NOMO-1 treated with DMSO at 0.1 percent for 48 hours (cell line): ENCODE measurements at regions not wholly inside any gene's neighbourhood (a gene's known extent, or its start where the extent isn't known, plus 50 kb on each side); places are given as distances from the start of the nearest gene placed in this dataset.

Experiments used
- DNase-seq: peaks from one replicate; lab custom pipeline; 2025; ENCODE audit not compliant: unreplicated experiment; lab: John Stamatoyannopoulos, UW

DNA sequence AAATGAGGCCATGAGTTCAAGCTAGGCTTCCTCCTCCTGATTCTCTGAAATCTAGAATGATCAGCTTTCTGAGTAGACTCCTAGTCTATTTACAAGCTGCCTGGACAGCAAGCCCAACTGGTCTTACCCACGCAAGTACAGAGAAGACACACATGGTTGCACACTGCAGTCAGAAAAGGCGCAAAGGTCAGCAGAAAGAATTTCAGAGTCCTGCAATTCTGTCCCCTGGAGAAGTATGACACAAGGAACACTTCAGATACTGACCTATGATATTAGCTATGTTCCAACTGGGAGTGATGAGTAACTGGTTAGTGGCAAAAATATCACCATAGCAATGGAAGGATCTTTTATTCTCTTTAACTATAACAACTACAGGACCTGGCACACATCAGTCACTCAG is 336.1 kb upstream of the PKDCC start:
- no peak for DNase-seq

DNA sequence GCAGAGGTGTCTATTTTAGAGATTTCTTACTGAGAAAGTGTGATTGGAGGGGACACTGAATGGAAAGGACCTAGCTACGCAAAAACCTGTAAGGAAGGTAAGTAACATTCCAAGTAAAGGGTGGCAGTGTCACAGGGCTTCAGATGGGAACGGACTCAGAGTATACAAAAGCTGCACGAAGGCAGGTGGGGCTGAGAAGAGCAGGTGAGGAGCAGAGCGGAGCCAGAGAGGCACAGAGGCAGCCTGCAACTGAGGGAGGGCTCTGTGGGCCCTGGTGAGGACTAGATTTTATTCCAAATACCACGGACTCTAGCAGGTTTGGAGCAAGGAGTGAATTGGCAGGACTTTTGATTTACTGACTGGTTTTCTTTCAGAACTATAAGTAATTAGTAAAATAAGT is 331.3 kb upstream of the PKDCC start:
- DNase-seq = no peak

DNA sequence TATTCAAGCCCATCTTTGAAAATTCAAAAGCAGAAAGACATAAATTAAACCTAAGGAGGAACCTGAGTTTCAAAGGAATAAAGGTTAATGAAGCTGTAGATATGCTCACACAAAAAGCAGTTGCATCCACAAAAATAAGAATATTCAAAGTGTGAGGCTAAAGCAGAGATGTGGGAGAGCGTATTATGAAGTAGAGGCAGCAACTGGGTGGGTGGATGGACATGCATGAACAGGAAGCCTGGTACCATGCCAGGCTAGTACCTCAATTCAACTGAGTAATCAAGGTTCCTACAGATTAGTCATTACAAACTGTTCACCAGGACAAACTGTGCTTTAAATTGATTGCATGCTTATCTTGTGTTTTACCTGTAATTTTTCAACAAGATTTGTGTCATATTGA is 330.0 kb upstream of the PKDCC start:
- DNase-seq = no peak

DNA sequence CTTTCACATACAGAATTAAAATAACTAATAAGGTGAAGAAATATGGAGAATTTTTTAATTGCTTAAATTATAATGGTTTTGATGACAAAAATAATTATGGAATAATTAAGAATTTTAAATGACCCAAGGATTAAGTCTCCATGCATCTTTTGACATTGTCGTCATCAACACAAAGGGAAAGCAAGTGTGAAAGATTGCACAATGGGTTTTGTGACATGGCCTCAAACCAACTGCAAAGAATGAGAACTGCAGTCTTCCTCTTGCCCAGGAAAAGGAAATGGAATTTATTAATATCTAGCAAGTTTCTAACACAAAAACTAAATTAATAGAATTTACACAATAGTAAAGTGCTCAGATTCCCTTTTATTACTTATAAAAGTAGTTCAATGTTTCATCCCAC is 329.1 kb upstream of the PKDCC start:
- DNase-seq = peak; percentile 58

DNA sequence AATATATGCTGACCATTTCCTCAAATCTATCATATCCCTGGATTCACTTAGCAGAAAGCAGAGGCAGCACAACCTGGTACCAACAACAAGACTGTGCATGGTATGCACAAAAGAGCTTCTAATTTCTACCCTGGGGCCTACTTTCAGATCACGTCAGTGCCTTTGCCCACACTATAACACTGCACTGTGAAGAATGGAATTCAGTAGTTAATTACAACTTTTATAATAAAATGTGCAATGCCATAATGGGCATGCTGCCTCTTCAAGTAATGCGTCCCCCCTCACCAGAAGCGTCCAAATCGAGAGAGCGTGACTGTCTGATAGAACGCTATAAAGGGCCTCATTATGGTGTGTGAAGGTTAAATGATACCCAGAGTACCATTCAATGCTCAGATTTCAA is 328.1 kb upstream of the PKDCC start:
- DNase-seq = no peak

DNA sequence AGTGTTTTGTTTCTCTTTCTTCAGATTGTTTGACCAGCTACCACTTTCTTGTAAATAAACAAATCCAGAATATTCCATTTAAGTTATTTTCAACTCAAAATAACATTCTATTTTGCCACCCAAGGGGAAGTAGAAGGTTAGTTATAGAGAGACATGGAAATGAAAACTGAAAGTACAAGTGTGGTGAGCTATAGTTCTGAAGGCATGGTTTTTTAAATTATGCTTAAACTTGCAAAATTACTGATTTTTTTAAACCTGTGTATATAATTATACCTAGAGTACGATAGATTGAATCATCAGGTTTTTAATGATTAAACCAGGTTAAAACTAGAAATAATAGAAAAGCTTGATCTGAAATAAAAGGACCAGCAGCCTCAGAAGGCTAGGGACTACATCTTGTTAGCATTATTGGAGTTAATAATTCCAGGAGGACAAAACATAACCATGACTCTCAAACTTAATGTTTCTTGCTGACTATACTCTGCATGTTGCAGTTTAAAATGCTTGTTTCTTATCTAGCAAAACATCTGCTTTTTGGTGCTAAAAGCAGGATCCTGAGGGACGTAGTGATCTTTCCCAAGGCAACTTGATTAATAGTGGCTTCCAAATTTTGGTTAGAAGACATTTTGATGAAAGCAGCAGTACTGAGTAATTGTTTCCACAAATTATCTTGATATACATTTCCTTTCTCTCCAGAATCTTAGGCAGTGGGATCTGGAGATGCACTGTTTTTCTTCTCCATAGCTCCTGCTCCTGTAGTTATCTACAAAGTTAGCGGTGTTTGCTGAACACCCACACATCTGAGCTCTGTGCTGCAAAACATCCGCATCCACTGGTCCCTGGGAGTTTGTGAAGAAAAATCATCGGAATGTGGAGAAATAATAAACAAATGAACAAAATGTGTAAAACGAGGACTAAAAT is 327.2 kb upstream of the PKDCC start:
- peak; percentile 58 for DNase-seq

DNA sequence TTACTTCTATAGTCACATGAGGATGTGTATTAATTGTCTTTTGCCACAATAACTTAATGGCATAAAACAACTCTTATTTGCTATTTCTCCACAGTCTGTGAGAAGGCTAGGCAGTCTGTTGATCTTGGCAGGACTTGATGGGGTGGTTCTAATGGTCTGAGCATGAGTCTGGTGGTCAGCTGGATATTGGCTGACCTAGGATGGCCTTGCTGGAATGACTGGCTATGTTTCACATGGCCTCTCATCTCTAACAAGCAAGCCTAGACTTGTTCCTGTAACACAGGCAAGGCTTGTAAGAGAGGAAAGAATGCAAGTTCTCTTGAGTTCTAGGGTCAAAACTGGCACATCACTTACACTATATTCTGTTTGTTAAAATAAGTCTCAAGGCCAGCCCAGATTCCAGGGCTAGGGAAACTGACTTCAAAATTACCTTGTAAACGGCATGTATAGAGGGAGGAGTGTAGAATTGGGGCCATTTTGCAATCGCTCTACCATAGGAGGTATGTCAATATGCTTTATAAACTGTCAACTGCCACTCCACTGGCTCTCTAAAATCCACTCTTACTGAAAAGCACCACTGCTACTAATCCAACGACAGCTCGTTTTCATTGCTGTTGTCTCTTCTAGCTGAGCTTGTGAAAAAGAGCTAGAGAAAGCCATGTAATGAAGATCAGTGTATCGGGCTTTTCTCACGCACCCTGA is 325.0 kb upstream of the PKDCC start:
- DNase-seq = no peak

DNA sequence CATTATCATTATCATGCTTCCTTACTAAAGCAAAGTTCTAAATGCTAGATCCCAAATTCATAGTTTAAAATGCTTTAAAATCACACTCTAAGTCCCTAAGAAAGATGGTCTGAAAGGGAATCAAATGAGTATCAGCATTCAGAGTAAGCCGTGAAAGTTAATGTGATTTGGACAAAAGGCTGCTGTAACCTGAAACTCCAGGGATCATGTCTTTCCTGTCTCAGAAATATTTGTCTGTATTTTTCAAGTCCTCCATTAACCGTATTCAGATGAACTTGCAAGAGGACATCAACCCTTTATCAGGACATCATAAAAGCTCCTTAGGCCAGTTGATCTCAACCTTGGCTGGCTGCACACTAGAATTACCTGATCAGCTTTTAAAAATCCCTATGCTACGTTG is 324.3 kb upstream of the PKDCC start:
- no peak for DNase-seq

DNA sequence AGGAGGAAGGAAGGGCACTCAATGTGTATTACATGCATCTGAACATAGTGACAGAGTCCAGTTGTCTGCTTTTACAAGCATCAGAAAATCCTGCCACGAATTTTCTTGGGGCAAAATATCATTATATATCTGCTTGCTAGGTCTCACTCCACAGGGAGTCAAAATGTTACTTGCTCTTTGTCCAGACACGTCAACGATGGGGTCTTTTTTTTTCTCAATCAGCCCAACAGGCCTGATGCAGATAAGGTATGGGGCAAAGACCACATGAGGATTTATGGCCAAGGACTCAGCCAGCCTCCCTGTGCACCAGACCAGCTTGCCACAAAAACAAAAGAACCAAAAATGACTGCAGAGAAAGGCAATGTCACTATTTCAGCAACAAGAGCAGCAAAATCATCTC is 323.4 kb upstream of the PKDCC start:
- no peak for DNase-seq

DNA sequence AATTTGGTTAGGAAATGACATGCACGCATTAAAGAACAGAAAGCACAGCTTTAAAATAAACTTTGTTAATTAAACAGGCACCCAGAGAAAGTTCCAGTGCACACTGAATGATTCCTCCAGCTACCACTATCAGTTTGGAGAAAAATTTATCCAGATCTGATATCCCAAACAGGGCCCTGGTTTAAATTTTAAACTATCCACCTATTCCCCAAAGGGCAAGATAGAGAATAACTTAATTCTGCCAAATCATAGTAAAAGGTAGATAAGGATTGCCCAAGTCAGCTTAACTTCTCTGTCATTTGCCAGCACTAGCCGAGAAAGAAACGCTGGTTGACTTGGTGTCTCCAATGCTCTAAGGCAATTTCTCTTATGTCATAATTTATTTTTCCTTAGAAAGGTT is 321.9 kb upstream of the PKDCC start:
- no peak for DNase-seq

DNA sequence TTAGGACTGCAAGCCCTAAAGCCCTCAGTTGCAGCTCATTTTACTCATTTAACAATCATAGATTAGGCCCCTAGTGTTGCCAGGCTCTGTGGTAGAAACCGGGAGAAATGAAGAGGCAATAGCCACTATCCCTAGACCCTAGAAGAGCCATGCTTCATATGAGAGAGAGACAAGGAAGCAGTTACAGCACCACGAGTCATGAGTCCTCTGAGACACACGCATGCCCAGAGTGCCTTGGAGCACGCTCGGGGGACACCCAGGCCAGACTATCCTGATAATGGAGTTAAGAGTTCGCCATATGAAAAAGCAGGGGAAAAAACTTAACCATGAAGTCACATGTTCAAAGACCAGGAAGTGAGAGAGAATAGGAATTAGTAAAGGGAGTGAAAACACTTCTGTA is 321.5 kb upstream of the PKDCC start:
- DNase-seq = no peak

DNA sequence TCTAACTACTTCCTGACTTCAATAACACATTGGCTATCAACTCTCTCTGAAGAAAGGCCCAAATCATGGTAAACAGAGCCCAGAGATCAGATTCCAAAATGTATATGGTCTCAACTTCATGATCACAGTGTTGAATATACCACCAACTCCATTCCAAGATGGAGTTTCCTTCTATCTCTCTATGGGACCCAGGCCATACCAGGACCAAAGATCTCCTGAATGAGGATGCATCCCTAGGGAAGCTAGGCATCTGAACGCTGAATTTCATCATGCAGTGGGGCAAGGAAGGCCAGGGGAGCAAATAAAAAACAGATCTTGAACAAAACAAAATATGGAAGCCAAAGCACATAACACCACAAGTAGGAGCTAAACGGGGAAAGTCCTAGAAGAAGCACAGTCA is 320.7 kb upstream of the PKDCC start:
- no peak for DNase-seq

DNA sequence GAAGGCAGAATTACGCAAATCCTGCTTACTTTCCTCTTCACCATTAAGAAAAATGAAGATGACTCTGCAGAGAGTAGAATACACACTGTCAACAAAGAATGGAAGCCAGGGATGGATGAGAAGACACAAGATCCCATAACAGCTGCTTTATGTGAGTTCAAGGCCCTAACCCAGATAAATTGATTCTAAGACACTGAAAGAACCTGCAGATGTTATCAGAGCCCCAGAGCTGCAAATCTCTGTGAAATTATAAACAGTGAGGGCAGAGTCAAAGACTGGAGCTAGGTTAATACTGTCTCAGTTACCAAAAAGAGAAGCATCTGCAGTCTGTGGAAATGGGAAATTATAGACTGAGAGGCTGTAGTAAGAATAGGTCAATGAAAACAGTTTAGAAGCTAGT is 320.1 kb upstream of the PKDCC start:
- DNase-seq = no peak

DNA sequence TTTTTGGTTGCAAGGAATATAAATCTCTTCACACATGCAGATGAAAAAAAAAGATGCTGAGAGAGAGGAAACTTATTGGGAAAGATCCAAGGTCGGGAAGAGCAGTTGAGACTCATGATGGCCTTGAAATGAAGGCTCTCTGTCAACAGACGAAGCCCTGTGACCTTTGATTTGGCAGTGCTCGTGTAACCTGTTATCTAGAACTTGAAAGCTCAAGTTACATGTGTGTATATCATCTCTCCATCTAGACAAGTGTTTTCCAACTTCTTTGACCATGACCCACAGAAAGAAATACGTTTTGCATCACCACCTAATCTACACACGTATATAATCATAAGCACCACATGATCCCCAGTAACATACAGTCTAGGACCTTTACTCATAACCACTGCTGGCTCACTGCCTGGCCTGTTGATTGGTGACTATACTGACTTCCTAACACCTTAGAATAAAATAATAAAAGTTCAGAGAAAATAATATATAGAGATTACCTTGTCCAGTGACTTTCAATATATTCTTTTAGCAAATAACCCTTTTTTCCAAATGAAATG is 319.0 kb upstream of the PKDCC start:
- no peak for DNase-seq

DNA sequence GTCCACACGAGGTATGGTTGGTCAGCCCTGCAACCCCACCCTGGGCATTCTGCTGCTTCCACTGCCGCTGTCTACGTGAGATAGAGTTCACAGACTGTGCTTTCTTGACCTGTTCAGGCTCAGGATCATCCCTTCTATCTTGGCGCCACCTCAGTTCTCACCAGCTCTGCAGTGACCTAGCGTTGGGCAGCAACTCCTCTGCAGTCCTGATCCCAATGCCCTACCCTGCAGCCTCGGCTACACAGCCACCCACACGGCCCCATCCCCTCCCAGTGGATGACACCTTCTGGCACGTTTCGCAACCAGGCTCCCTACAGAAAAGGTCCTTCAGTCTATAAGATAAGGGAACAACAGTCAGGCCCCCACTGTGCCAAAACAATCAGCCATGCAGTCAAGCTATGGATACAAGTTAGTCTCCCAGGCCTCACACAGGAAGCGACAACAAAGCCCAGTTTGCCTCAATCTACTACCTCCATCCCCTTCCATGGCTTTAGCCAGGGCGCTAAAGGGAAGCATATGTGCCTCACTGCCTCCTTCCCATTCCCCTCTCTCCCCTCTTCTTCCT is 317.9 kb upstream of the PKDCC start:
- no peak for DNase-seq

DNA sequence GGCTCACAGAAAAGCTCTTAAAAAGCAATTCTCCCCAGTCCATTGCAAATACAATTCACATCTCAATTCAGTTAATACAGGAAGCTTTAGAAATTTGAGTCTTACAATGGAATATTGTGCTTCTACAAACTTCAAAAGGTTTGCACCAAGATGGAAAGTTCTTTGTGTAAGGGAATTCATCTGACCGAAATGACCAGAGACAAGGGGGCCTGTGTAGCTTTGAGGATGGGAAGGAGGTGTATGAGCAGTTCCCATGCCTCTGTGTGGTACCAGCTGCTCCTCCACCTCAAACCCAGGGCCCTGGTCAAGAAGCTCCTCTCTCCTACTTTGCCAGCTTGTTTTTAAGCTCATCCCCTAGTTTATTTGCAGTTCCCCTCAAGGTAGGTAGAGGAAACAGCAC is 312.8 kb upstream of the PKDCC start:
- DNase-seq = no peak

DNA sequence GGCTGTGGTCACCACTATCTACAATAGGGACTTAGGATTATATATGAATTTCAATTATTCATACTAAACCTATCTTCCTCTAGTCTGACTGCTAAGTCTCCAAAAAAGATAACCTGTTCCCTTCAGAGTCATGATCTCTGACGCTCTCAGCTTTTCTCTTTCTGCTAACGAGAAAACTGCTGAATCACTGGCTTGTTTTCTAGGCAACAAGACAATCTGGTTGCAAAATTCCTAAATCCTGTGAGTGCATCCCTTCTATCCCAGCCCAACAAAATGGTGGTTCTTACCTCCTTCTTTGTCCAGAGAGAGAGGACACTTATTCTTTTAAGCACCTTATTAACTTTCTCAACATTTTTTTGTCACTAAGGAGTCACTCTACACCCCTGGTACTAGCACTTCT is 312.3 kb upstream of the PKDCC start:
- DNase-seq = peak; percentile 48

DNA sequence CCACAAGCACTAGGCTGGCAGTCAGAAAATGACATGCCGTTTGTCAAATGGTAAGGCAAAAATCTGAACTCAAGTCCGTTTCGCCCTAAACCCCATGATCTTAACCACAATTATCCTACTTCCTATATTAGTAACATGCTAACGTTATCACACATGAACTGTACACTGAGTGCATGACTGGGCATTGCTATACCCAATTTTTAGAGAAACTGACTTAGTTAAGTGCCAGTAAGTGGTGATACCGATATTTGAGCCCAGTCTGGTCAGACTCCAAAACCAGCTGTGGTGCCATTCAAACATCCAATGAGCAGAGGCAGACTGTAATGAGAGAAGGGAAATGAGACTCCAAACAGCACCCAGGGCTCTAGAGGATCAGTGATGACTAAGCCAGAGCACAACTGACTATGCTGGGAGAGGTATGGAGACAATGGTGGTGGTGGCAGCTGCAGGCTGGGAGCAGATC is 311.7 kb upstream of the PKDCC start:
- peak; percentile 96 for DNase-seq

DNA sequence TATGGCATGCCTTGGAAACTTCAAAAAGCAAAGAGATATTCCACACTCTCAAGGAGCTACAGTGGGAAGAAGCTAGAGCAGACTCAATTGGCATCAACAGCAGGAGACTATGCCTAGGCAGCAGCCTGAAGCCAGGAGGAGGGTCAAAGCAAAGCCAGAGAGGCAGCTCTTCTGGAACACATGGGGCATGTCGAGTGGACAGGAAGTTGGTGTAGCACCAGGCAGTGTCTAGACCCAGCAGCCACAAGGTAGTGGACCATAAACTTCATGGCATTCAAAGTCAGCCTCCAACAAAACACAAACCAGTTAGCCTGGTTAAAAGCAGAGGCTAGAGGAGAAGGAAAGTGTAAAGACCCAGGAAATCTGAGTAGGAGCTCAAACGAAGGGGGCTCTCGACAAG is 311.2 kb upstream of the PKDCC start:
- no peak for DNase-seq

DNA sequence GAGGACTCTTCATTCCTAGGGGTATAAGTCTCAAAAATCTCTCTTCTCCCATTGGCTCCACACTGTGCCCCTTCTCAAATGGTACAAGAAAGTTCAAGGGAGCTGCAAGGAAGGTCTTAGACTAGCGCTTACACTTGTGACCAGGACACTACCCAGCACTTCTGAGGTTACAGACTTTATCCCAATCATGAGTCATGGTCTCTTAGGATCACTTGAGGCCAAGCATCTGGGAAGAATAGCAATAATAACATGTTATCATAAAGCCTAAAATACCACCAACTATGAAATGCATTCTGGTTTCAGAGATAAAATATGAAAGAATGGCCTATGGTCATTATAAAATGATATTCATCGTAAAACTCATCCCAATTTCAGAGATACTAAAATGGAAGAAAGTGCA is 309.9 kb upstream of the PKDCC start:
- DNase-seq = no peak

DNA sequence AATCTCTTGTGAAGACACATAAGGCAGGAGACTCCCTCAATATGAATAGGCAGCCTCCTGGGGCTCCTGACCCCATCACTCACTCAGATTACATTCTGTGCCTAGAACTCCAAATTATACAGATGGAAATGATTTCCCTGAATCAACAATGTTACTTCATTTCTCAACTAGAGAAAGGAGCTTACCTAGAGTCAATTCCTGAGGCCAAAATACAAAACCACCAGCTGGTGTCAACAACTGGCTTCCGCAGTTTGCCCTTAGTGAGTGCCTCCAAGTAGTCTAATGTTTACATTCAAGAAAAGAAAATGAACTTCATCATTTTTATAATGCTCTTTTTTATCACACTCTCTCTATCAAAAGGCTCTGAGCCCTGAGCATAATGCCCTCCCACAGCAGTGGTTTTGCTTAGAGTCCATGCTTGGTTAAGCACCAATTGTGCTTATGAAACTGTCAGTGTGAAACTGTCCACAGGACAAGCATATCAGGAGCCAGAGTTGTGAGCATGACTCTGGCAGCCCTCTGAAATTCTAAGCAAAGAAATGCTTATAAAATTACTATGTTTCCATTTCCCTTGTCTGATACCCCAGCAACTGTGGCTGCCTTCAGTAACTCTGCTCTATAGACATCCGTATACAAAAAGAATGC is 305.7 kb upstream of the PKDCC start:
- no peak for DNase-seq
